Tibial artery (tissue), 4 donors: ENCODE measurements at regions not wholly inside any gene's neighbourhood (a gene's known extent, or its start where the extent isn't known, plus 50 kb on each side); places are given as distances from the start of the nearest gene placed in this dataset.
"Not testable (repeated sequence)": the region's sequence is repeated elsewhere in the genome, so short reads cannot be mapped to it uniquely, and the experiment has no call there.

ENCODE experiments used
- DNase-seq, 2 donors: peaks; one replicate each; pipeline ENCODE4 v3.0.0-alpha.2; 2019
- H3K27ac ChIP-seq, 2 donors: fragments of 200-600 bp; sonication (generic) in 1 of 2; 1 replicate in 1 of 2; 2 replicates in 1 of 2; pipeline ENCODE4 v1.5.1; 2018 to 2019; ENCODE audit warnings: mild to moderate bottlenecking in 1 of 2
- H3K27me3 ChIP-seq, 2 donors: fragments of 200-600 bp; sonication (generic) in 1 of 2; one replicate each; pipeline versions ENCODE4 v1.5.1 to v1.6.0; 2016 to 2019
- H3K36me3 ChIP-seq, 3 donors: fragments of 200-600 bp; sonication (generic) in 2 of 3; one replicate each; pipeline ENCODE4 v1.5.1; 2016 to 2019; ENCODE audit warnings: mild to moderate bottlenecking in 2 of 3
- H3K4me1 ChIP-seq, 4 donors: fragments of 200-600 bp; sonication (generic) in 2 of 4; 1 replicate in 3 of 4; 2 replicates in 1 of 4; pipeline ENCODE4 v1.5.1; 2016 to 2019
- H3K4me3 ChIP-seq, 2 donors: fragments of 200-600 bp; sonication (generic) in 1 of 2; 1 replicate in 1 of 2; 2 replicates in 1 of 2; pipeline ENCODE4 v1.5.1; 2018 to 2019; ENCODE audit warnings: mild to moderate bottlenecking in 2 of 2
- H3K9me3 ChIP-seq, 3 donors: fragments of 200-600 bp; sonication (generic) in 1 of 3; one replicate each; pipeline ENCODE4 v1.5.1; 2016 to 2019
- intact Hi-C: fragments of 100-400 bp; cut with DNase I; formaldehyde crosslinking; loops from one replicate; pipeline ENCODE4 v1.15.0; 2023; ENCODE audit warnings: low total_unique reads

- H3K36me3 ChIP-seq, intact Hi-C loops, H3K4me3 ChIP-seq, H3K27me3 ChIP-seq, DNase-seq, H3K9me3 ChIP-seq, H3K4me1 ChIP-seq, H3K27ac ChIP-seq: not testable (repeated sequence)
These were observed 156.5 kb upstream of the ZNF469 start for GRCh38 chr16:88226302-88226701.

GRCh38 chr16:88227026-88227721, 155.6 kb upstream of the ZNF469 start:
- H3K9me3 ChIP-seq, H3K4me1 ChIP-seq, H3K27me3 ChIP-seq, H3K27ac ChIP-seq, DNase-seq, H3K4me3 ChIP-seq, intact Hi-C loops, H3K36me3 ChIP-seq: not testable (repeated sequence)

- H3K27ac ChIP-seq, intact Hi-C loops, H3K4me3 ChIP-seq: not testable (repeated sequence)
These were observed 154.9 kb upstream of the ZNF469 start for GRCh38 chr16:88227722-88228482.

GRCh38 chr16:88228751-88229150, 154.0 kb upstream of the ZNF469 start:
- intact Hi-C loops, H3K36me3 ChIP-seq, DNase-seq: not testable (repeated sequence)

More at GRCh38 chr16:88227722-88228482, 154.9 kb upstream of the ZNF469 start:
- DNase-seq, H3K27me3 ChIP-seq, H3K36me3 ChIP-seq, H3K4me1 ChIP-seq, H3K9me3 ChIP-seq: not testable (repeated sequence)

GRCh38 chr16:88229710-88230109, 153.0 kb upstream of the ZNF469 start:
- H3K9me3 ChIP-seq, H3K27me3 ChIP-seq, H3K27ac ChIP-seq, H3K36me3 ChIP-seq, DNase-seq, intact Hi-C loops, H3K4me3 ChIP-seq, H3K4me1 ChIP-seq: not testable (repeated sequence)

More at GRCh38 chr16:88228751-88229150, 154.0 kb upstream of the ZNF469 start:
- not testable (repeated sequence) for H3K4me1 ChIP-seq, H3K4me3 ChIP-seq, H3K9me3 ChIP-seq, H3K27me3 ChIP-seq, H3K27ac ChIP-seq

GRCh38 chr16:88230276-88230966, 152.3 kb upstream of the ZNF469 start:
- H3K9me3 ChIP-seq, H3K4me3 ChIP-seq, H3K27me3 ChIP-seq, DNase-seq, intact Hi-C loops, H3K36me3 ChIP-seq, H3K27ac ChIP-seq: not testable (repeated sequence)
- peaks cover 0 to 14% (median 6%) of the 10 kb centered on the region in 4 donors for H3K4me1 ChIP-seq

- H3K4me1 ChIP-seq: peaks cover 0 to 21% (median 6%) of the 10 kb centered on the region in 4 donors
- DNase-seq, H3K27me3 ChIP-seq, H3K4me3 ChIP-seq, H3K27ac ChIP-seq, H3K9me3 ChIP-seq, intact Hi-C loops, H3K36me3 ChIP-seq: not testable (repeated sequence)
These were observed 151.7 kb upstream of the ZNF469 start for GRCh38 chr16:88230967-88231615.

GRCh38 chr16:88231839-88232238, 150.9 kb upstream of the ZNF469 start:
- H3K27ac ChIP-seq, intact Hi-C loops, H3K4me3 ChIP-seq, DNase-seq, H3K9me3 ChIP-seq, H3K27me3 ChIP-seq, H3K36me3 ChIP-seq: not testable (repeated sequence)
- peaks cover 0 to 28% (median 6%) of the 10 kb centered on the region in 4 donors for H3K4me1 ChIP-seq

- H3K4me3 ChIP-seq, H3K9me3 ChIP-seq, H3K36me3 ChIP-seq, H3K27me3 ChIP-seq, DNase-seq, intact Hi-C loops: not testable (repeated sequence)
- H3K27ac ChIP-seq: peak overlapping the region in 1 of 2 donors; percentile 17
- peaks cover 0 to 30% (median 6%) of the 10 kb centered on the region in 4 donors for H3K4me1 ChIP-seq
These were observed 150.1 kb upstream of the ZNF469 start for GRCh38 chr16:88232401-88233258.

GRCh38 chr16:88233621-88234420, 148.9 kb upstream of the ZNF469 start:
- intact Hi-C loops: not testable (repeated sequence)
- Histone ChIP-seq H3K27ac (peak overlapping the region; percentile 82 to 85), H3K4me1 (peaks cover 0 to 40% (median 15%) of the 10 kb centered on the region in 4 donors)

More at GRCh38 chr16:88233621-88234420, 148.9 kb upstream of the ZNF469 start:
- H3K4me3 ChIP-seq: peak overlapping the region in 1 of 2 donors; percentile 36
- not testable (repeated sequence) for H3K27me3 ChIP-seq, H3K9me3 ChIP-seq, DNase-seq, H3K36me3 ChIP-seq
